PC-3 (cell line): ENCODE measurements at regions not wholly inside any gene's neighbourhood (a gene's known extent, or its start where the extent isn't known, plus 50 kb on each side); places are given as distances from the start of the nearest gene placed in this dataset.

Source experiments
- EZH2phosphoT487 ChIP-seq: fragments of 300-600 bp; sonication (generic); IDR thresholded peaks from 2 replicates; pipeline ENCODE4 v1.6.1; 2018; ENCODE audit warnings: mild to moderate bottlenecking, antibody characterized with exemption, low read length, borderline replicate concordance
- TF ChIP-seq, protein P1 (sequence below): fragments of 300-600 bp; sonication (generic); conservative IDR thresholded peaks from 2 replicates; pipeline ENCODE4 v1.5.1; 2017; ENCODE audit warnings: antibody characterized with exemption, low read depth, mild to moderate bottlenecking, low read length

DNA sequence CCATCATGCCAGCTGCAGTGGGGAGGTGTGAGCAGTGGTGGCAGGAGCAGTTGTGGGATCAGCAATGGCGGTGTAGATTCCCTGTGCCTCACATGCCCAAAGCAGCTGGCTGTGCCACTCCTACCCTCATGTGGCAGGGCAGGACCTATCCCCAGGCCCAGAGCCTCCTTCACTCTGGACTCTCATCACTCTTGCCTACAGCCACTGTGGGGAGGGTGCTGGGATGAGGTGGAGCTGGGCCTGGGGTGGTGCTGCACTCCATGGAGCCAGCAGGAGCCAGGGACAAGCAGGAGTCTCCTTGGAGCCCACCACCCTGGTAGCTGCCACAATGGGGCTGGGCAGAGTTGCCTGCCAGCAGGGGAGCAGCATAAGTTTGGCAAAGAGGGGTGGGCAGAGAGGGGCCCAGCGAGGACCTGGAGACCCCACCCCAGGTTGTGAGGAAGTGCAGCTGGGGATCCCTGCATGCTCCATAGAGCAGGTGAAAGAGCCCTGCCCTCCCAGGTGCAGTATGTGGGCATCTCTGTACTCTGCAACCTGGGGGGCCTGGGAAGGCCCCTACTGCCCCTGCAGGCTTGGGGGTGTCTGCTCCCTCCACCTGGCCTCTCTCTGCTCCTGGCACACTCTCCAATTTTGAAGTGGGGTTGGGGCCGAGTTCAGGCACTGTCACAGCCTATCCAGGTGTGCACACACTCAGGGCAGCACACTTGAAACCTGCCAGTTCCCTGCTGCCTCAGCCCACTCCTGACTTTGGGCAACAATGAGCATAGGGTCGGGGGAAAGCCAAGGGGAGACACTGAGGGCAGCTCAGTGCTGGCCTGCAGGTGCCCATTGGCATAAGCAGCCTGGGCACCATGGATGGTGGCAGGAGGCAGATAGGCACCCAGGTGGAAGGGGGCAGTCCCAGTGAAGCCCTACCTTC is 74.0 kb upstream of the INTU start:
- TF ChIP-seq, protein P1, sequence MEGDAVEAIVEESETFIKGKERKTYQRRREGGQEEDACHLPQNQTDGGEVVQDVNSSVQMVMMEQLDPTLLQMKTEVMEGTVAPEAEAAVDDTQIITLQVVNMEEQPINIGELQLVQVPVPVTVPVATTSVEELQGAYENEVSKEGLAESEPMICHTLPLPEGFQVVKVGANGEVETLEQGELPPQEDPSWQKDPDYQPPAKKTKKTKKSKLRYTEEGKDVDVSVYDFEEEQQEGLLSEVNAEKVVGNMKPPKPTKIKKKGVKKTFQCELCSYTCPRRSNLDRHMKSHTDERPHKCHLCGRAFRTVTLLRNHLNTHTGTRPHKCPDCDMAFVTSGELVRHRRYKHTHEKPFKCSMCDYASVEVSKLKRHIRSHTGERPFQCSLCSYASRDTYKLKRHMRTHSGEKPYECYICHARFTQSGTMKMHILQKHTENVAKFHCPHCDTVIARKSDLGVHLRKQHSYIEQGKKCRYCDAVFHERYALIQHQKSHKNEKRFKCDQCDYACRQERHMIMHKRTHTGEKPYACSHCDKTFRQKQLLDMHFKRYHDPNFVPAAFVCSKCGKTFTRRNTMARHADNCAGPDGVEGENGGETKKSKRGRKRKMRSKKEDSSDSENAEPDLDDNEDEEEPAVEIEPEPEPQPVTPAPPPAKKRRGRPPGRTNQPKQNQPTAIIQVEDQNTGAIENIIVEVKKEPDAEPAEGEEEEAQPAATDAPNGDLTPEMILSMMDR = no peak
- TF ChIP-seq EZH2phosphoT487 = no peak
